WTC11 (cell line): ENCODE measurements at regions not wholly inside any gene's neighbourhood (a gene's known extent, or its start where the extent isn't known, plus 50 kb on each side); places are given as distances from the start of the nearest gene placed in this dataset.

Source experiments
- E2F4 ChIP-seq: sonication (generic); formaldehyde crosslinking; IDR thresholded peaks from 2 replicates; pipeline ENCODE4 v1.8.1; 2022; ENCODE audit warnings: low read depth, mild to moderate bottlenecking, moderate library complexity, missing genetic modification reagents, borderline replicate concordance
- NR2C2 ChIP-seq: sonication (generic); formaldehyde crosslinking; IDR thresholded peaks from 2 replicates; pipeline ENCODE4 v1.8.0; 2022; ENCODE audit warnings: mild to moderate bottlenecking, missing genetic modification reagents
- TF ChIP-seq, protein P1 (sequence below): fragments of 200-600 bp; IDR thresholded peaks from 2 replicates; pipeline ENCODE4 v1.8.0; 2022; ENCODE audit warnings: antibody characterized with exemption

DNA sequence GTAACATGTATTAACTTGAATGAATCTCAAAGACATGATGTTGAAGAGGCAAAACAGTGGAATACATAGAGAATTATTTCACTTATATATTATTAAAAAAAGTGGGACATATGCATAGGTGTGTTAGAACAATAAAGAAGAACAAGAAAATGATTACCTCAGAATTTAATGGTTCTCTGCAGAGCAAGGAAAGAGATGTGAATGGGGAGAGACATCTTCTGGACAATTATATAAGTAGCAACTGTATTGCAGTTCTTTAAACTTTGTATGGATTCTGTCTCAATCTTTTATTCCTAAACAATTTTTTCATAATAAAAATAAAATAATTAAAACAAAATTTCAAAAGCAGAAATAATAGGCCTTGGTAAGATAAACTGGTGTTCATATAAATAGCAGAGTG lies 674.9 kb upstream of the ADGRL4 start:
- TF ChIP-seq, protein P1, sequence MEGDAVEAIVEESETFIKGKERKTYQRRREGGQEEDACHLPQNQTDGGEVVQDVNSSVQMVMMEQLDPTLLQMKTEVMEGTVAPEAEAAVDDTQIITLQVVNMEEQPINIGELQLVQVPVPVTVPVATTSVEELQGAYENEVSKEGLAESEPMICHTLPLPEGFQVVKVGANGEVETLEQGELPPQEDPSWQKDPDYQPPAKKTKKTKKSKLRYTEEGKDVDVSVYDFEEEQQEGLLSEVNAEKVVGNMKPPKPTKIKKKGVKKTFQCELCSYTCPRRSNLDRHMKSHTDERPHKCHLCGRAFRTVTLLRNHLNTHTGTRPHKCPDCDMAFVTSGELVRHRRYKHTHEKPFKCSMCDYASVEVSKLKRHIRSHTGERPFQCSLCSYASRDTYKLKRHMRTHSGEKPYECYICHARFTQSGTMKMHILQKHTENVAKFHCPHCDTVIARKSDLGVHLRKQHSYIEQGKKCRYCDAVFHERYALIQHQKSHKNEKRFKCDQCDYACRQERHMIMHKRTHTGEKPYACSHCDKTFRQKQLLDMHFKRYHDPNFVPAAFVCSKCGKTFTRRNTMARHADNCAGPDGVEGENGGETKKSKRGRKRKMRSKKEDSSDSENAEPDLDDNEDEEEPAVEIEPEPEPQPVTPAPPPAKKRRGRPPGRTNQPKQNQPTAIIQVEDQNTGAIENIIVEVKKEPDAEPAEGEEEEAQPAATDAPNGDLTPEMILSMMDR = no peak
- TF ChIP-seq E2F4 (CRISPR knock-in tag) (no peak), NR2C2 (no peak)
